ENCODE measurements at regions not wholly inside any gene's neighbourhood (a gene's known extent, or its start where the extent isn't known, plus 50 kb on each side); places are given as distances from the start of the nearest gene placed in this dataset.

GRCh38 chr17:33750943-33751701 lies 458.0 kb upstream of the ASIC2 start:
- in situ Hi-C loops (cut with HindIII; ENCODE audit: low sequenced_read_pairs), result no loop called here

DNA sequence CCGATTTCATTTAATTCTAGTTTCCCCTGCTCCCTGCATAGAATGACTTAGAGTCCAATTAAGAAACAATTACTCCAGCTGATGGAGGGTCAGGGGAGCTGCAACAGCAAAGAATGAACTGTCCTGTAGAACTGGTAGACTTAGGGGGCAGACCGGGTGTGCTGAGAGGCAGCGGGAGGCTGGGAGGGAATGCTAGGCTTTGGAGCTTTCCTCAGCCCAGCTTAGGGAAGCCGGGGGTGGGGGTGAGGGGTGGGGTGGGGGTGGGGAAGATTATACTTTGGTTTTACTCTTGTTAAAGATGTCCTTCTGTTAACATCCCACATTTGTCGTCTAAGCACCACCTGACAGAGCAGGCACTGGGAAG lies 458.6 kb upstream of the ASIC2 start:
- in situ Hi-C loops (cut with HindIII; ENCODE audit: low sequenced_read_pairs), result no loop called here

DNA sequence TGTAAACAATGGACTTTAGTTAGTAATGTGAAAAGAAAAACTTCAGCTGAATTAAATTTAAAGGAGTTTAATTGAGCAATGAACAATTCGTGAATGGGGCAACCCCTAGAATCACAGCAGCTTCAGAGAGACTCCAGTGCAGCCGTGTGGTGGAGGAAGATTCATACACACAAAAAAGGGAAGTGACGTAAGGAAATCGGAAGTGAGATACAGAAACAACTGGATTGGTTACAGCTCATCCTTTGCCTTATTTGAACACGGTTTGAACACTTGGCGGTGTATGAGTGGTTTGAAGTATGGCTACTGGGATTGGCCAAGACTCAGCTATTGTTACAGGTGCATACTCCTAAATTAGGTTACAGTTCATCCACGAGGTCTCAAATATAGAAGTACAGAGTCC lies 460.4 kb upstream of the ASIC2 start:
- in situ Hi-C loops (cut with HindIII; ENCODE audit: low sequenced_read_pairs), result no loop called here

DNA sequence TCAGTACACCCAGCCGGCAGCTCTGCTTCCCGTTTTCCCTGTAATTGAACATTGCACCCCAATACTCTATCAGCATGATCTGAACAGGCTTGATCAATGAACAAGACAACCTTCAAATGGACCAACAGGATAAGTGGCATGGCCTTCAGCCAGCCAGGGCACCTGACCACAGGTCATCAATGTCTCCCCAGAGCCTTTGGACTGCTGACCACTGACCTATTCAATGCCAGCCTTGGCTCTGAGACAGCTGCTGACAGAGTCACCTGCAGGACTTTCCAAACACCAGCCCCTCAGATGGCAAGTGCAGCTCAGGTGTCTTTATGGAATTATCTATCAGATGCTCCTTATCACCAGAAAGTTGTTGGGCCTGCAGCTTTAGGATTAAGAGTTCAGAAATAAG lies 462.9 kb upstream of the ASIC2 start:
- in situ Hi-C loops (cut with HindIII; ENCODE audit: low sequenced_read_pairs), result no loop called here

DNA sequence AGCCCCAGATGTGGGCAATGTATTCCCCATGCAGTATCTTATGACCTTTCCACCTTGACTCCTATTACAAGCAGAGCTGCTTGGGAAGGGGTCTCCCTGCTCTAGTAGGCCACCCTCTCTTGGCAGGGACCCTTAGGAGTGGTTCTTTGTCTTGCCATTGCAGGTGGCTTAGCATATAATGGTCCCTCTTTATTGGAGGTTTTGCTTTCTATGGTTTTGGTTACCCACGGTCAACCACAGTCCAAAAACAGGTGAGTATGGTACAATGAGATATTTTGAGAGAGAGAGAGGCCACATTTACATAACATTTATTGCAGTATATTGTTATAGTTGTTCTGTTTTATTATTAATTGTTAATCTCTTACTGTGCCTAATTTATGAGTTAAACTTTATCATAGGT lies 472.8 kb upstream of the ASIC2 start:
- in situ Hi-C loops (cut with HindIII; ENCODE audit: low sequenced_read_pairs), result no loop called here

GRCh38 chr17:33766721-33767120 lies 473.6 kb upstream of the ASIC2 start:
- in situ Hi-C loops (cut with HindIII; ENCODE audit: low sequenced_read_pairs), result no loop called here

- in situ Hi-C loops (cut with HindIII; ENCODE audit: low sequenced_read_pairs), result no loop called here
Observed at GRCh38 chr17:33769066-33769465, 476.0 kb upstream of the ASIC2 start.

GRCh38 chr17:33776304-33776703 lies 478.8 kb upstream of the CCL2 start:
- in situ Hi-C loops (cut with HindIII; ENCODE audit: low sequenced_read_pairs), result loop anchor here (25.0 kb wide), 1 partner anchor 161 kb away; no protein-coding TSS in a partner anchor

- in situ Hi-C loops (cut with HindIII; ENCODE audit: low sequenced_read_pairs), result loop anchor here (25.0 kb wide), 1 partner anchor 160 kb away; no protein-coding TSS in a partner anchor
Observed at GRCh38 chr17:33776903-33777302, 478.2 kb upstream of the CCL2 start.

DNA sequence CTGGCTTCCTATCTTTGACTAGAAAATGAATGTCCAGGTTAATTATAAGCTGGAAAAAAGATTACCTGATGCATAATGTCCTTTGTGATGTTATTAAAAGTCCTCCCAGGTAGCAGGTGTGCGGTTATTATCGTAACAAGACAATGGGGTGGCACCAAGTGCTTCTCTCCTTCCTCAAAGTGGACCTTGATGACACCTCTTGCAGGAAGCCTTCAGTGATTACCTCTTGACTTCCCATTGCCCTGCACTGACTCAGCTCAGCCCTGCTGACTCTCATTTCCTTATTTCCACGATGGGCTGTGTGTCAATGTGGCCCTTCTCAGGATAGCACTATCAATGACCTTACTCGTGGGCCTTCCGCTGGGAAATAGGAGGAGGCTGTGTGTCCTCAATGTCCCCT lies 477.4 kb upstream of the CCL2 start:
- in situ Hi-C loops (cut with HindIII; ENCODE audit: low sequenced_read_pairs), result loop anchor here (25.0 kb wide), 1 partner anchor 160 kb away; no protein-coding TSS in a partner anchor

DNA sequence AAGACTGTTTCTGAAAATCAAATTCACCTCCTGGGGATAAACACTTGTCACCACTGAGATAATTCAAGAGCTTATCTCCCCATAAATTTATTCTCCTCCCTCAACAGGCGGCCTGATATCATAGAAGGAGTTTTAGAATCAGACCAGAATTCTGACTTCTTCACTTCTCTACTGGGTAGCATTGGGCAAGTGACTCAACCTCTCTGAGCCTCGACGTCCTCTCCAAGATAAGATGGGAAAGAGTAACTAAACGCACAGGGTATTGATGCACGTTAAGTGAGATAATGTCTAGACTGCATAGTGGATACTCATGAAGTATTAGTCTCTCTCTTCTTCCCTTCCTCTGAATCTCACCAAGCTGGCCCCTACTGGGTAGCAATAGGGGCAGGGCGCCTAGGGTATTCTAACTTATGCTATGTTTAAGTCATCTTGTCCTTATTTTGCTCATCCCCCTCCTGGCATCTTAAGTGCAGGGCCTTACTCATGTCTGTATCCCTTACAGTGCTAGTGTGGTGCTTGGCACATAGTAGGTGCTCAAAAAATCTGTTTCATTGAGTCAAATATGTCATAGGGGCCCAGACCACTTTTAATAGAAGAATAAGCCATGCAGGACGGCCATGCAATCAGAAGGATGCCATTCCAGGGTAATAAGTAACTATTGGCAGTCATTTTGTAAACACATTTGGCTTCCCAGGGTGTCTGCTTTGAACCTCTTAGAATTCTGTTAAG lies 476.4 kb upstream of the CCL2 start:
- in situ Hi-C loops (cut with HindIII; ENCODE audit: low sequenced_read_pairs), result loop anchor here (25.0 kb wide), 1 partner anchor 159 kb away; no protein-coding TSS in a partner anchor

GRCh38 chr17:33779234-33779591 lies 475.9 kb upstream of the CCL2 start:
- in situ Hi-C loops (cut with HindIII; ENCODE audit: low sequenced_read_pairs), result loop anchor here (25.0 kb wide), 1 partner anchor 158 kb away; no protein-coding TSS in a partner anchor

GRCh38 chr17:33785281-33785680 lies 469.8 kb upstream of the CCL2 start:
- in situ Hi-C loops (cut with HindIII; ENCODE audit: low sequenced_read_pairs), result loop anchor here (25.0 kb wide), 1 partner anchor 152 kb away; no protein-coding TSS in a partner anchor

DNA sequence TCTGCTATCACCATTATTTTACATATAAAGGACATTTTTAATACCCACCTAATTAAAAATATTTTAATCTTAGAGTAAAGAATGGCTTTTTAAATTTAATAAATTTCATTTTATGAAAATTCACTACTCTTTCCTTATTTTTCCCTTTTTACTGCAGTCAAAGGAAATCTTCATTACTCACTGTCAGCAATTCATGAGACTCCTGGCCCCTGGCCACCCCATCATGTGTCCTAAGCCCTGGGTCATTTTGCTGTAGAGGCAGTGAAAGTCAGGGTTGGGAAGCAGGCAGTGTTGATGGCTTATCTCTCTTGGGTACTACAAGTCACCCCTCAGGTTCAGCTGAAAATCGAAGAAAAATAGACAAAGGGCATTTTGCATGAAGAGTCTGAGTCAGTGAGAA lies 468.6 kb upstream of the CCL2 start:
- in situ Hi-C loops (cut with HindIII; ENCODE audit: low sequenced_read_pairs), result loop anchor here (25.0 kb wide), 1 partner anchor 151 kb away; no protein-coding TSS in a partner anchor

DNA sequence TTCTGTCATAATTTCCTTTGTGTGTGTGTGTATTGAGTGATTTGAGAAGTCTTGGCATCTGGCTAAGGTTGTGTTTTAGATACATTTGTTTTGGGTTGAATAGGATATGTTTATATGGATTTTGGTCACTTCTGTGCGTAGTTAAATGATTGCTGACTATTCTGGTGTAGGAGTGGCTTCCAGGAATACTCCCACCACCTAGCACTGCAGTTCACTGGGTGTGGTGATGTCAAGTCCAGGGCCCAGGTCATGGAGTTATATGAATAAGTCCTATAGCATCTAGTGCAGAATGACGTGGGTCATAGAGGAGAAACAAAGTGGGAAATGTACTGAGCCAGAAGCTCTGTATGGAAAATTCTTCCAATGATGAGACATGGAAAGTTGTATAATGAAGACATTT lies 465.4 kb upstream of the CCL2 start:
- in situ Hi-C loops (cut with HindIII; ENCODE audit: low sequenced_read_pairs), result loop anchor here (25.0 kb wide), 1 partner anchor 148 kb away; no protein-coding TSS in a partner anchor

- in situ Hi-C loops (cut with HindIII; ENCODE audit: low sequenced_read_pairs), result loop anchor here (25.0 kb wide), 1 partner anchor 140 kb away; no protein-coding TSS in a partner anchor
Observed at GRCh38 chr17:33797181-33797580, 457.9 kb upstream of the CCL2 start.

GRCh38 chr17:33798308-33798707 lies 456.8 kb upstream of the CCL2 start:
- in situ Hi-C loops (cut with HindIII; ENCODE audit: low sequenced_read_pairs), result loop anchor here (25.0 kb wide), 1 partner anchor 139 kb away; no protein-coding TSS in a partner anchor

GRCh38 chr17:33802349-33803198 lies 452.5 kb upstream of the CCL2 start:
- in situ Hi-C loops (cut with HindIII; ENCODE audit: low sequenced_read_pairs), result no loop called here

GRCh38 chr17:33803199-33803685 lies 451.8 kb upstream of the CCL2 start:
- in situ Hi-C loops (cut with HindIII; ENCODE audit: low sequenced_read_pairs), result no loop called here

DNA sequence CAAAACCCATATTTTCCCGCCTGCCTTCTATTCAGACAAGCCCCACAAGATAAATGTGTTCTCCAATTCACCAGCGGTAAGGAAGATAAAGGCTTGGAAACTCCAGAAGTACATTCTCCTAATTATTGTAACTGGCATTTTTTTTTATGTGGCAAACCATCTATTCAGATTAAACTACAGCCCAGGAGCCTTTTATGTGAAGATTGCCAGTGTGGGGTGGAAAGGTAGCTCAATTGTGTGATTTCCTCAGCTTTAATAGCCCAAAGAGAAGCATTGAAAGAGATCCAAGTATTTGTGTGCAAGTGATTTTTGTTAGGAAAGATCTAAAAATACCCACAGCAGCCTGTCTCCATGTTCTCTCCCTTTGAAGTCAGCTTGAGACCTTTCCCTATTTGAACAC lies 451.4 kb upstream of the CCL2 start:
- in situ Hi-C loops (cut with HindIII; ENCODE audit: low sequenced_read_pairs), result no loop called here

DNA sequence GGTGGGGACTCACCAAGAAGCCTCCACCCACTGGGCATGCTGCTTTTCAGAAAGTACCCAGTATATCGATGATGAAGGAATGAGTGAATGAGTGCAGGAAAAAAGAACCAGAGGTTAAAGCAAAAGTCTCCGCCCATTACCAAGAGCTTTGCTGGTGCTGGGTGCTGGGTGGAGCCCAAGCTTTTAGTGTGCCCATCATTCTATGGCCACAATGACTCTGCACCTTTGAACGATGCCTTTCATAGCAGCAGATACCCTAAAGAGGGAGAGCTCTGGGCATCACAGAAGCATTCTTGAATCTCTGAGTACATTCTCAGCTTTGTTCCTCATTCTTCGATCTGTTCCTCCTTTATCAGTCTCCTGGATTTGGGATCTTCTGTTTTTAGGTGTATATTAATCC lies 450.7 kb upstream of the CCL2 start:
- in situ Hi-C loops (cut with HindIII; ENCODE audit: low sequenced_read_pairs), result no loop called here

Data from DLD1 (cell line).